Erythroblast (primary cell): ENCODE measurements at regions not wholly inside any gene's neighbourhood (a gene's known extent, or its start where the extent isn't known, plus 50 kb on each side); places are given as distances from the start of the nearest gene placed in this dataset.

ENCODE experiments used
- GATA1 ChIP-seq: IDR thresholded peaks from 2 replicates; pipeline ENCODE4 v1.6.1; 2011; ENCODE audit warnings: low read depth, mild to moderate bottlenecking, control low read depth, low read length, moderate library complexity
- POLR2A ChIP-seq: IDR thresholded peaks from 2 replicates; pipeline ENCODE4 v1.6.1; 2011; ENCODE audit warnings: mild to moderate bottlenecking, low read length

DNA sequence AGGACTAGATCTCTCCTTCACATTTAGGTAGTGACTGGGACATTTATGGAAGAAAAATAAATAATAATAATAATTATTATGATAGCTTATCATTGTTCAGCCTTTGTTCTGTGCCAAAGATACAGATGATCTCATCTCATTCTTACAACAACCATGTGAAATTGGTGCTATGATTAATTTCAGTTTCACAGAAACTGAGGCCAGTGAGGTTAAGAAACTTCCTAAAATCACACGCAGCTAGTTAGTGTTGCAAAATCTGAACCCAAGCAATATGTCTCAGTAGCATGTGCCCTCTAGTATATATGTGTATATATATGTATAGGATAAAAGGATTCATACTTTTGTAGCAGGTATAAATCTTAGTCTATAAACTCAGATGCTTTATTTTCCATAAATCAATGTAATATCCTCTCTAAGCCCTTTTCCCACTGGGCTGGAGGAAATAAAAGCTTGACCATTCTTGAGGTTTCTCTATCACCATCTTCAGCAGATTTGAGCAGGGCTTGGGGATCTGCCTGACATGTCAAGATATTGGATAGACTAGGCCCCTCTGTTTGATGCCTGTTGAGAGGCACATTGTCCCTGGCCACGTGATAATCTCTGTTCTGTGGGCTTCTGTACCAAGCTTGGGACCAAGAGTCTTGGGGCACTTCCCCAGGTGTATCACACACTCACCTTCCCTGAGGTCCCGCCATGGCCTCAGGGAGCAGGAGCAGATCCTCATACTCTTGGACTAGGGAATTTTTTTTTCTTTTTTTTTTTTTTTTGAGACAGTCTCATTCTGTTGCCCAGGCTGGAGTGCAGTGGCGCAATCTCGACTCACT lies 172.6 kb upstream of the NRP1 start:
- no peak for TF ChIP-seq POLR2A
- TF ChIP-seq GATA1: no peak
